ENCODE measurements at regions not wholly inside any gene's neighbourhood (a gene's known extent, or its start where the extent isn't known, plus 50 kb on each side); places are given as distances from the start of the nearest gene placed in this dataset.

DNA sequence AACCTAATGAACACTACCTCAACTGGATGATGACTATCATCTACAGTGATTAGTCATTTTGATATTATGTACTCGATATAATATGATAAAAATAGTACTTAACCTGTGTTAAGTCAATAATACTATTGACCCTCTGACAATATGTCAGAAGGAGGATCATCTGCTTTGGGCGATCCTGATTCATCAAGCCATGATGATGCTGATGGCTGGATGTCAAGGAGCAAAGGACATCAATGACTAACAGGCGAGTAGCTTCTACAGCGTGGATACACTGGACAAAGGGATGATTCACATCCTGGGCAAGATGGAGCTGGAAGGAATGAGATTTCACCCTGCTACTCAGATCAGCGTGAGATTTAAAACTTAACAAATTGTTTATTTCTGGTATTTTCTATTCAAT is 94.4 kb upstream of the SKAP2 start:
- no peak overlapping the region for H3K27ac Mint-ChIP-seq
- no peak overlapping the region for H3K27ac ChIP-seq (ENCODE audit: low read depth in 1 of 2, low read length in 2 of 2)
- no peaks in the 10 kb centered on the region for H3K4me1 ChIP-seq (ENCODE audit: insufficient read depth, low read length)
- H3K4me3 Mint-ChIP-seq, result no peak overlapping the region
- H3K4me3 ChIP-seq (ENCODE audit: low read length), result no peak overlapping the region
- TF ChIP-seq, protein P1, sequence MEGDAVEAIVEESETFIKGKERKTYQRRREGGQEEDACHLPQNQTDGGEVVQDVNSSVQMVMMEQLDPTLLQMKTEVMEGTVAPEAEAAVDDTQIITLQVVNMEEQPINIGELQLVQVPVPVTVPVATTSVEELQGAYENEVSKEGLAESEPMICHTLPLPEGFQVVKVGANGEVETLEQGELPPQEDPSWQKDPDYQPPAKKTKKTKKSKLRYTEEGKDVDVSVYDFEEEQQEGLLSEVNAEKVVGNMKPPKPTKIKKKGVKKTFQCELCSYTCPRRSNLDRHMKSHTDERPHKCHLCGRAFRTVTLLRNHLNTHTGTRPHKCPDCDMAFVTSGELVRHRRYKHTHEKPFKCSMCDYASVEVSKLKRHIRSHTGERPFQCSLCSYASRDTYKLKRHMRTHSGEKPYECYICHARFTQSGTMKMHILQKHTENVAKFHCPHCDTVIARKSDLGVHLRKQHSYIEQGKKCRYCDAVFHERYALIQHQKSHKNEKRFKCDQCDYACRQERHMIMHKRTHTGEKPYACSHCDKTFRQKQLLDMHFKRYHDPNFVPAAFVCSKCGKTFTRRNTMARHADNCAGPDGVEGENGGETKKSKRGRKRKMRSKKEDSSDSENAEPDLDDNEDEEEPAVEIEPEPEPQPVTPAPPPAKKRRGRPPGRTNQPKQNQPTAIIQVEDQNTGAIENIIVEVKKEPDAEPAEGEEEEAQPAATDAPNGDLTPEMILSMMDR (IDR thresholded peaks at IDR 0.05), result no peak
- no peaks in the 10 kb centered on the region for H3K4me1 Mint-ChIP-seq (ENCODE audit: low read depth)
- H3K9me3 ChIP-seq (ENCODE audit: control insufficient read depth in 1 of 2, insufficient read depth in 1 of 2, low read length in 2 of 2), result no peaks in the 10 kb centered on the region
- no peak for DNase-seq
- peaks cover 17% of the 10 kb centered on the region for H3K27me3 Mint-ChIP-seq
- H3K27me3 ChIP-seq (ENCODE audit: control insufficient read depth in 1 of 2, insufficient read depth in 2 of 2, low read length in 2 of 2), result no peaks in the 10 kb centered on the region
- POLR2A ChIA-PET, result no interaction called here
- H3K9me3 Mint-ChIP-seq, result no peaks in the 10 kb centered on the region
- H3K36me3 Mint-ChIP-seq (ENCODE audit: low read depth), result no peaks in the 10 kb centered on the region
- no peak for ATAC-seq (ENCODE audit: poor library complexity)
- intact Hi-C loops (cut with DNase I, micrococcal nuclease), result no loop called here
- no peaks in the 10 kb centered on the region for H3K36me3 ChIP-seq (ENCODE audit: insufficient read depth, low read length)
- CTCF ChIA-PET, result no interaction called here

DNA sequence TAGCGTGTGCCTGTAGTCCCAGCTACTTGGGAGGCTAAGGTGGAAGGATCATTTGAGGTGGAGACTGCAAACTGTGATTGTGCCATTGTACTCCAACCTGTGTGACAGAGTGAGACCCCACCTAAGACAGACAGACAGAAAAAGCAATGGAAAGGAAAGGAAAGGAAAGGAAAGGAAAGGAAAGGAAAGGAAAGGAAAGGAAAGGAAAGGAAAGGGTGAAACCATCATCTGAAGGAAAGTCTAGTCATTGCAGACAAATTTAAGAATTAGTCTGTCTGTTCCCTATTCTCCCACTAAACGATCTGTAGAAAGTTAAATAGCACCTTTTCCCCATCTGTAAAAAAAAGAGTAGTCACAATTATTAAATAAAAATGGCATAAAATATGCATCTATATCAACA is 91.1 kb upstream of the SKAP2 start:
- H3K27me3 Mint-ChIP-seq, result peaks cover 32% of the 10 kb centered on the region
- TF ChIP-seq, protein P1 (IDR thresholded peaks at IDR 0.05), result no peak
- no peak overlapping the region for H3K27ac ChIP-seq (ENCODE audit: low read depth in 1 of 2, low read length in 2 of 2)

DNA sequence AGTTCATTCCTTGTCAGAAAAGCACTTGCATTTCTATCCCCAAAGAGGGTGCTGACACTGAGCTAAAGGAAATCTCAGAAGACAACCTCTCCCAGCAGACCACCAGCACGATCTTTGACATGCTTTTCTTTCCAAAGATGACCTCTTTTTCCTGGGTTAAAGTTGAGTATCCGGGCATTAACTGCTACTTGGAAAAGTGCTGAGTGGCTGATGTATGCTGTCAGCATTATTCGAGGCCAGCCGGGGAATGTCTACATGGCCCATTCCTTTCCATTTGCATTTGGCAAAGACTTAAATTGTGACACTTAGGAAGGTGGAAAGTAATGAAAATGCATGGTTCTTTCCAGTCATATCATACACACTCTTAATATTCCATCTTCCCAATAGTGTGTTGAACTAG is 90.6 kb upstream of the SKAP2 start:
- peaks cover 32% of the 10 kb centered on the region for H3K27me3 Mint-ChIP-seq
- Histone ChIP-seq H3K4me3 (ENCODE audit: low read length) (no peak overlapping the region), H3K27ac (ENCODE audit: low read depth in 1 of 2, low read length in 2 of 2) (no peak overlapping the region), H3K9me3 (ENCODE audit: control insufficient read depth in 1 of 2, insufficient read depth in 1 of 2, low read length in 2 of 2) (no peaks in the 10 kb centered on the region), H3K4me1 (ENCODE audit: insufficient read depth, low read length) (no peaks in the 10 kb centered on the region), H3K36me3 (ENCODE audit: insufficient read depth, low read length) (no peaks in the 10 kb centered on the region), H3K27me3 (ENCODE audit: control insufficient read depth in 1 of 2, insufficient read depth in 2 of 2, low read length in 2 of 2) (peaks cover 2 to 11% of the 10 kb centered on the region in 2 experiments)
- ChIA-PET POLR2A (no interaction called here), CTCF (no interaction called here)
- no peak overlapping the region for H3K4me3 Mint-ChIP-seq
- H3K4me1 Mint-ChIP-seq (ENCODE audit: low read depth), result no peaks in the 10 kb centered on the region
- TF ChIP-seq, protein P1 (IDR thresholded peaks at IDR 0.05), result no peak
- H3K27ac Mint-ChIP-seq, result no peak overlapping the region
- ATAC-seq (ENCODE audit: poor library complexity) (no peak), DNase-seq (no peak)
- intact Hi-C loops (cut with DNase I, micrococcal nuclease), result no loop called here
- H3K36me3 Mint-ChIP-seq (ENCODE audit: low read depth), result no peaks in the 10 kb centered on the region
- no peaks in the 10 kb centered on the region for H3K9me3 Mint-ChIP-seq

More for the DNA sequence above, 91.1 kb upstream of the SKAP2 start:
- Histone ChIP-seq H3K4me3 (ENCODE audit: low read length) (no peak overlapping the region), H3K27me3 (ENCODE audit: control insufficient read depth in 1 of 2, insufficient read depth in 2 of 2, low read length in 2 of 2) (peaks cover 2 to 11% of the 10 kb centered on the region in 2 experiments), H3K9me3 (ENCODE audit: control insufficient read depth in 1 of 2, insufficient read depth in 1 of 2, low read length in 2 of 2) (no peaks in the 10 kb centered on the region), H3K4me1 (ENCODE audit: insufficient read depth, low read length) (no peaks in the 10 kb centered on the region), H3K36me3 (ENCODE audit: insufficient read depth, low read length) (no peaks in the 10 kb centered on the region)
- Mint-ChIP-seq H3K4me1 (ENCODE audit: low read depth) (no peaks in the 10 kb centered on the region), H3K27ac (no peak overlapping the region), H3K9me3 (no peaks in the 10 kb centered on the region), H3K36me3 (ENCODE audit: low read depth) (no peaks in the 10 kb centered on the region), H3K4me3 (no peak overlapping the region)
- no peak for DNase-seq
- no peak for ATAC-seq (ENCODE audit: poor library complexity)
- POLR2A ChIA-PET, result no interaction called here
- CTCF ChIA-PET, result no interaction called here
- intact Hi-C loops (cut with DNase I, micrococcal nuclease), result no loop called here

Data from CD4-positive, alpha-beta T cell (primary cell).